HepG2 (cell line): ENCODE measurements at regions not wholly inside any gene's neighbourhood (a gene's known extent, or its start where the extent isn't known, plus 50 kb on each side); places are given as distances from the start of the nearest gene placed in this dataset.

Source experiments
- ATAC-seq: fragments of 200-7000 bp; cut with Tn5 transposase; 3 replicates; pipeline ENCODE4 v1.9.1; 2020; ENCODE audit warnings: mild to moderate bottlenecking, moderate library complexity
- BruUV-seq: library from RNA; stranded (reverse); fragments of 400-500 nt; replicated peaks from 2 replicates; lab custom pipeline; 2021; lab: Mats Ljungman, UMichigan
- CTCF ChIA-PET: fragments of 300-600 bp; formaldehyde crosslinking; extraction: SDS; loops from one replicate; lab custom pipeline; 2021; ENCODE audit warnings: low total read pairs, inconsistent platforms, low intra/inter-chr PET ratio; lab: Yijun Ruan, JAX
- POLR2A ChIA-PET: fragments of 350-600 bp; sonication (Branson Sonifier 250); formaldehyde crosslinking; loops from one replicate; lab custom pipeline; 2020; ENCODE audit warnings: antibody characterized with exemption, inconsistent platforms; lab: Yijun Ruan, JAX
- DNase-seq: peaks from one replicate; pipeline ENCODE4 v3.0.0-alpha.2; 2015; ENCODE audit warnings: low spot score
- FAIRE-seq: peaks from 3 replicates; lab custom pipeline; 2011; peaks lifted over from hg19 to GRCh38; lab: Jason Lieb, UNC
- H2AFZ ChIP-seq: one replicate; pipeline ENCODE4 v1.6.1; 2011; ENCODE audit warnings: low read length, inconsistent platforms
- H3K27ac ChIP-seq: fragments of 300-600 bp; 3 replicates; pipeline ENCODE4 v1.8.0; 2011; ENCODE audit warnings: mixed run types, mild to moderate bottlenecking, mixed read lengths, low read length, inconsistent platforms; ENCODE audit not compliant: insufficient read depth; ENCODE audit errors: extremely low read length
- H3K27me3 ChIP-seq, 2 experiments: fragments of 200-600 bp in 1 of 2; 2 replicates in 1 of 2; 3 replicates in 1 of 2; pipeline versions ENCODE4 v1.6.0 to v1.8.0; 2011; ENCODE audit warnings: low read length in 2 of 2, mild to moderate bottlenecking in 2 of 2, moderate library complexity in 2 of 2, inconsistent platforms in 1 of 2; ENCODE audit not compliant: insufficient read depth in 2 of 2, control insufficient read depth in 1 of 2
- H3K36me3 ChIP-seq, 2 experiments: fragments of 200-600 bp in 1 of 2; replicated peaks in 1 of 2; 2 replicates in 1 of 2; 3 replicates in 1 of 2; pipeline versions ENCODE4 v1.5.1 to v1.8.0; 2011; ENCODE audit warnings: low read length in 2 of 2, inconsistent platforms in 1 of 2; ENCODE audit not compliant: insufficient read depth in 2 of 2, control insufficient read depth in 1 of 2
- H3K4me1 ChIP-seq: 2 replicates; pipeline ENCODE4 v1.5.1; 2012; ENCODE audit warnings: low read length, inconsistent platforms; ENCODE audit not compliant: insufficient read depth
- H3K4me2 ChIP-seq: 2 replicates; pipeline ENCODE4 v1.6.0; 2011; ENCODE audit warnings: low read depth, low read length, inconsistent platforms
- H3K4me3 ChIP-seq, 3 experiments: fragments of 200-600 bp in 1 of 3; sonication (generic), shearing (Covaris generic) in 1 of 3; replicated peaks in 1 of 3; 2 replicates each; pipeline ENCODE4 v1.5.1; 2011 to 2016; ENCODE audit warnings: low read length in 3 of 3, inconsistent platforms in 2 of 3, low read depth in 2 of 3, mild to moderate bottlenecking in 2 of 3, control low read depth in 1 of 3, mixed read lengths in 1 of 3; ENCODE audit not compliant: insufficient read depth in 1 of 3
- H3K79me2 ChIP-seq: one replicate; pipeline ENCODE4 v1.6.1; 2011; ENCODE audit warnings: low read length, inconsistent platforms; ENCODE audit not compliant: insufficient read depth
- H3K9ac ChIP-seq: 2 replicates; pipeline ENCODE4 v1.6.0; 2011; ENCODE audit warnings: mild to moderate bottlenecking, low read depth, low read length, inconsistent platforms; ENCODE audit not compliant: insufficient read depth
- H3K9me3 ChIP-seq: 2 replicates; pipeline ENCODE4 v1.5.1; 2012; ENCODE audit warnings: mild to moderate bottlenecking, low read length
- H4K20me1 ChIP-seq: 2 replicates; pipeline ENCODE4 v1.6.0; 2011; ENCODE audit warnings: inconsistent platforms, mild to moderate bottlenecking, low read length, moderate library complexity; ENCODE audit not compliant: insufficient read depth
- CEBPZ ChIP-seq: IDR thresholded peaks from 2 replicates; pipeline ENCODE4 v1.6.1; 2012; ENCODE audit warnings: low read length, improper control_type of control experiment
- EZH2 ChIP-seq: conservative IDR thresholded peaks from 2 replicates; pipeline ENCODE4 v1.6.1; 2012; ENCODE audit warnings: mild to moderate bottlenecking, low read depth, low read length, moderate library complexity
- NR1H2 ChIP-seq: sonication (generic); formaldehyde crosslinking; IDR thresholded peaks from 2 replicates; pipeline ENCODE4 v1.8.1; 2022; ENCODE audit warnings: low read depth, missing genetic modification reagents, borderline replicate concordance
- SCMH1 ChIP-seq: sonication (generic); formaldehyde crosslinking; IDR thresholded peaks from 2 replicates; pipeline ENCODE4 v1.9.0; 2021; ENCODE audit warnings: missing genetic modification reagents, mild to moderate bottlenecking, borderline replicate concordance
- SP4 ChIP-seq: sonication (generic); formaldehyde crosslinking; IDR thresholded peaks from 2 replicates; pipeline ENCODE4 v1.8.1; 2023; ENCODE audit warnings: mild to moderate bottlenecking, missing genetic modification reagents
- THAP9 ChIP-seq: sonication (generic); formaldehyde crosslinking; IDR thresholded peaks from 2 replicates; pipeline ENCODE4; 2020; ENCODE audit warnings: missing genetic modification reagents, mild to moderate bottlenecking, borderline replicate concordance
- TOE1 ChIP-seq: sonication (generic); formaldehyde crosslinking; IDR thresholded peaks from 2 replicates; pipeline ENCODE4 v1.4.0; 2020; ENCODE audit warnings: mild to moderate bottlenecking, missing genetic modification reagents
- TRIM22 ChIP-seq: fragments of 450-650 bp; IDR thresholded peaks from 2 replicates; pipeline ENCODE4 v1.6.1; 2017
- ZBTB46 ChIP-seq: sonication (generic); formaldehyde crosslinking; IDR thresholded peaks from 2 replicates; pipeline ENCODE4 v1.4.0; 2020; ENCODE audit warnings: mild to moderate bottlenecking, missing genetic modification reagents, borderline replicate concordance
- ZFP62 ChIP-seq: sonication (generic); formaldehyde crosslinking; IDR thresholded peaks from 2 replicates; pipeline ENCODE4 v1.4.0; 2020; ENCODE audit warnings: missing genetic modification reagents
- ZNF20 ChIP-seq: sonication (generic); formaldehyde crosslinking; IDR thresholded peaks from 2 replicates; pipeline ENCODE4 v1.4.0; 2020; ENCODE audit warnings: mild to moderate bottlenecking, moderate library complexity, missing genetic modification reagents
- ZNF326 ChIP-seq: sonication (generic); formaldehyde crosslinking; IDR thresholded peaks from 2 replicates; pipeline ENCODE4 v1.4.0; 2020; ENCODE audit warnings: missing genetic modification reagents, borderline replicate concordance
- ZNF512 ChIP-seq: sonication (generic); formaldehyde crosslinking; IDR thresholded peaks from 2 replicates; pipeline ENCODE4 v1.4.0; 2020; ENCODE audit warnings: mild to moderate bottlenecking, missing genetic modification reagents
- ZNF7 ChIP-seq: IDR thresholded peaks from 2 replicates; pipeline ENCODE4 v1.6.1; 2016; ENCODE audit warnings: missing biosample characterization, missing genetic modification reagents
- WGBS: methylation state at CpG from one replicate; pipeline ENCODE4 v1.1.6; 2017; ENCODE audit warnings: low lambda C conversion rate; 5-methylcytosine and 5-hydroxymethylcytosine counted together
- in situ Hi-C: cut with HindIII; loops from 2 replicates; pipeline ENCODE4 v1.10.0; 2017; ENCODE audit warnings: low pct_unique_long_range_greater_than_20kb; ENCODE audit not compliant: extremely low pct_ligation_motif_present
- intact Hi-C: fragments of 100-400 bp; cut with micrococcal nuclease; formaldehyde crosslinking; loops from one replicate; pipeline ENCODE4 v1.10.0; 2022; ENCODE audit not compliant: unreplicated experiment

DNA sequence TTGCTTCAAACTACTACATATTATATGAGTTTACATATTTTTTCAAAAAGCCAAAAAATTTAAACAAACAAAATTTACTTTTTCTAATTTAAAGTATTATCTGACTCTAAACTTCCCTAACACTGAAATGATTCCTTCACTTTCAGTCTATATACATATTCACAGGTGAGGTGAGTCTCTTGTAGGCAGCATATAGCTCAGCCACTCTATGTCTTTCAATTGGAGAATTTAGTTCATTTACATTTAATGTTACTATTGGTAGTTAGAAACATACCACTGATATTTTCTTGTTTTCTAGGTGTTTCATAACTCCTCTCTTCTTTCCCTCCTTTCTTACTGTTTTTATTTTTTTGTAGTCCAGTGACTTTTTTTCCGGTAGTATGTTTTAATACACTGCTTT is 387.1 kb downstream of the MRPL39 start:
- Histone ChIP-seq H3K4me3 (no peak overlapping the region), H3K9ac (no peak overlapping the region), H3K9me3 (peaks cover 92% of the 10 kb centered on the region), H3K79me2 (no peaks in the 10 kb centered on the region), H3K4me2 (no peak overlapping the region), H4K20me1 (no peaks in the 10 kb centered on the region), H3K27me3 (no peaks in the 10 kb centered on the region), H3K36me3 (no peaks in the 10 kb centered on the region), H3K27ac (no peak overlapping the region), H3K4me1 (no peaks in the 10 kb centered on the region), H2AFZ (no peak overlapping the region)
- ATAC-seq, result no peak
- in situ Hi-C loops, result no loop called here
- DNase-seq, result no peak
- FAIRE-seq, result no peak
- POLR2A ChIA-PET, result no interaction called here
- intact Hi-C loops, result no loop called here
- BruUV-seq, result no TSS peak
- CTCF ChIA-PET, result no interaction called here
- WGBS, result 85% methylated on average over 1 of the region's 1 CpG
- TF ChIP-seq ZFP62 (CRISPR knock-in tag) (no peak), TOE1 (CRISPR knock-in tag) (no peak), THAP9 (no peak), ZNF512 (CRISPR knock-in tag) (no peak), SCMH1 (no peak), EZH2 (no peak), TRIM22 (no peak), CEBPZ (no peak), ZBTB46 (CRISPR knock-in tag) (no peak), SP4 (CRISPR knock-in tag) (no peak), ZNF326 (CRISPR knock-in tag) (no peak), ZNF7 (CRISPR knock-in tag) (no peak), ZNF20 (no peak), NR1H2 (CRISPR knock-in tag) (no peak)
